Smooth muscle cell (in vitro differentiated cells): ENCODE measurements at regions not wholly inside any gene's neighbourhood (a gene's known extent, or its start where the extent isn't known, plus 50 kb on each side); places are given as distances from the start of the nearest gene placed in this dataset.
A peak's percentile ranks its signal among the peaks of the same experiment; 100 is the strongest.

ENCODE experiments used
- DNase-seq: peaks from one replicate; lab custom pipeline; 2025; ENCODE audit not compliant: unreplicated experiment; lab: John Stamatoyannopoulos, UW
- H2AFZ ChIP-seq: fragments of 200-600 bp; sonication (generic); 2 replicates; pipeline ENCODE4 v1.6.0; 2016; ENCODE audit warnings: antibody characterized with exemption, low read depth, mild to moderate bottlenecking
- H3F3A ChIP-seq: fragments of 200-600 bp; sonication (generic); 2 replicates; pipeline ENCODE4 v1.6.0; 2017; ENCODE audit warnings: antibody characterized with exemption, low read depth
- H3K27ac ChIP-seq: fragments of 200-600 bp; sonication (generic); 2 replicates; pipeline ENCODE4 v1.5.1; 2016; ENCODE audit warnings: low read depth, mild to moderate bottlenecking
- H3K27me3 ChIP-seq: fragments of 200-600 bp; sonication (generic); 2 replicates; pipeline ENCODE4 v1.6.1; 2016; ENCODE audit warnings: low read depth, mild to moderate bottlenecking
- H3K36me3 ChIP-seq: fragments of 200-600 bp; sonication (generic); 2 replicates; pipeline ENCODE4 v1.5.1; 2016; ENCODE audit warnings: low read depth
- H3K4me1 ChIP-seq: fragments of 200-600 bp; sonication (generic); 2 replicates; pipeline ENCODE4 v1.5.1; 2016; ENCODE audit warnings: low read depth
- H3K4me2 ChIP-seq: fragments of 200-600 bp; sonication (generic); 2 replicates; pipeline ENCODE4 v1.6.0; 2016; ENCODE audit warnings: mild to moderate bottlenecking
- H3K4me3 ChIP-seq: fragments of 200-600 bp; sonication (generic); 2 replicates; pipeline ENCODE4 v1.5.1; 2016; ENCODE audit warnings: mild to moderate bottlenecking
- H3K79me2 ChIP-seq: fragments of 200-600 bp; sonication (generic); 2 replicates; pipeline ENCODE4 v1.6.0; 2016; ENCODE audit warnings: low read depth, mild to moderate bottlenecking
- H3K9ac ChIP-seq: fragments of 200-600 bp; sonication (generic); 2 replicates; pipeline ENCODE4 v1.6.0; 2016; ENCODE audit warnings: low read depth
- H3K9me3 ChIP-seq: fragments of 200-600 bp; sonication (generic); replicated peaks from 2 replicates; pipeline ENCODE4 v1.5.1; 2016; ENCODE audit warnings: low read depth
- H4K20me1 ChIP-seq: fragments of 200-600 bp; sonication (generic); 2 replicates; pipeline ENCODE4 v1.6.0; 2016; ENCODE audit warnings: low read depth
- CTCF ChIP-seq: fragments of 200-600 bp; sonication (generic); IDR thresholded peaks from 2 replicates; pipeline ENCODE4 v1.5.1; 2017; ENCODE audit warnings: borderline replicate concordance, mild to moderate bottlenecking, antibody characterized with exemption; ENCODE audit not compliant: insufficient read depth, poor library complexity, severe bottlenecking
- WGBS: methylation state at CpG from one replicate; pipeline ENCODE4 v1.1.7; 2016; ENCODE audit warnings: low lambda C conversion rate; 5-methylcytosine and 5-hydroxymethylcytosine counted together

- Histone ChIP-seq H3K27ac (no peak overlapping the region), H3K27me3 (no peaks in the 10 kb centered on the region), H3K9me3 (no peaks in the 10 kb centered on the region), H2AFZ (no peak overlapping the region), H3F3A (no peaks in the 10 kb centered on the region), H4K20me1 (no peaks in the 10 kb centered on the region), H3K4me1 (no peaks in the 10 kb centered on the region), H3K4me2 (no peak overlapping the region), H3K4me3 (no peak overlapping the region), H3K79me2 (no peaks in the 10 kb centered on the region), H3K9ac (no peak overlapping the region), H3K36me3 (no peaks in the 10 kb centered on the region)
- 95% methylated on average over 3 of the region's 3 CpGs for WGBS
- TF ChIP-seq CTCF = no peak
- no peak for DNase-seq
Observed at GRCh38 chr1:170301596-170301995, 155.8 kb downstream of the NTMT2 start.

GRCh38 chr1:170303034-170303433 is 157.3 kb downstream of the NTMT2 start:
- Histone ChIP-seq H2AFZ (no peak overlapping the region), H3K4me2 (no peak overlapping the region), H3K9me3 (no peaks in the 10 kb centered on the region), H4K20me1 (no peaks in the 10 kb centered on the region), H3F3A (peaks cover 7% of the 10 kb centered on the region), H3K4me1 (no peaks in the 10 kb centered on the region), H3K36me3 (no peaks in the 10 kb centered on the region), H3K27me3 (no peaks in the 10 kb centered on the region), H3K27ac (no peak overlapping the region), H3K4me3 (no peak overlapping the region), H3K79me2 (no peaks in the 10 kb centered on the region), H3K9ac (no peak overlapping the region)
- no peak for DNase-seq
- 94% methylated on average over 1 of the region's 1 CpG for WGBS
- TF ChIP-seq CTCF = no peak

GRCh38 chr1:170305777-170306512 is 160.2 kb downstream of the NTMT2 start:
- 65% methylated on average over 2 of the region's 2 CpGs for WGBS
- H3K4me2 ChIP-seq = peak overlapping the region; percentile 50
- H3F3A ChIP-seq = peaks cover 17% of the 10 kb centered on the region
- H3K4me3 ChIP-seq = no peak overlapping the region
- no peak for TF ChIP-seq CTCF
- H3K4me1 ChIP-seq = peaks cover 3% of the 10 kb centered on the region
- H4K20me1 ChIP-seq = no peaks in the 10 kb centered on the region
- no peaks in the 10 kb centered on the region for H3K79me2 ChIP-seq
- peak overlapping the region; percentile 32 for H2AFZ ChIP-seq
- H3K27ac ChIP-seq = peak overlapping the region; percentile 43
- DNase-seq = no peak
- no peaks in the 10 kb centered on the region for H3K9me3 ChIP-seq
- H3K9ac ChIP-seq = no peak overlapping the region
- H3K36me3 ChIP-seq = no peaks in the 10 kb centered on the region
- no peaks in the 10 kb centered on the region for H3K27me3 ChIP-seq

- Histone ChIP-seq H3K4me3 (no peak overlapping the region), H3K4me1 (peaks cover 3% of the 10 kb centered on the region), H3K27ac (peak overlapping the region; percentile 43), H3K9me3 (no peaks in the 10 kb centered on the region), H3K79me2 (no peaks in the 10 kb centered on the region), H3K27me3 (no peaks in the 10 kb centered on the region), H2AFZ (peak overlapping the region; percentile 32), H3F3A (peaks cover 17% of the 10 kb centered on the region), H4K20me1 (no peaks in the 10 kb centered on the region), H3K9ac (no peak overlapping the region), H3K36me3 (no peaks in the 10 kb centered on the region), H3K4me2 (peak overlapping the region; percentile 50)
- no peak for TF ChIP-seq CTCF
- no peak for DNase-seq
Observed at GRCh38 chr1:170306513-170306910, 160.8 kb downstream of the NTMT2 start.
